HepG2 (cell line): ENCODE measurements at regions not wholly inside any gene's neighbourhood (a gene's known extent, or its start where the extent isn't known, plus 50 kb on each side); places are given as distances from the start of the nearest gene placed in this dataset.

ENCODE experiments used
- CHCHD3 ChIP-seq: sonication (generic); formaldehyde crosslinking; IDR thresholded peaks from 2 replicates; pipeline ENCODE4 v1.8.0; 2022; ENCODE audit warnings: mild to moderate bottlenecking, missing genetic modification reagents, moderate library complexity
- GATA4 ChIP-seq: sonication (generic); IDR thresholded peaks from 2 replicates; pipeline ENCODE4 v1.6.1; 2016; ENCODE audit warnings: antibody characterized with exemption, low read depth, borderline replicate concordance
- HDAC2 ChIP-seq: sonication (generic); formaldehyde crosslinking; IDR thresholded peaks from 2 replicates; pipeline ENCODE4 v1.4.0; 2020; ENCODE audit warnings: missing genetic modification reagents
- HHEX ChIP-seq: IDR thresholded peaks from 2 replicates; pipeline ENCODE4 v1.6.1; 2016; ENCODE audit warnings: control low read depth
- HNRNPLL ChIP-seq: fragments of 200-400 bp; formaldehyde crosslinking; IDR thresholded peaks from 2 replicates; pipeline ENCODE4 v1.6.1; 2017; ENCODE audit warnings: mild to moderate bottlenecking, low read depth, low read length; ENCODE audit not compliant: poor library complexity, severe bottlenecking
- KLF16 ChIP-seq, 2 experiments: sonication (generic) in 1 of 2; formaldehyde crosslinking in 1 of 2; IDR thresholded peaks; 2 replicates each; pipeline versions ENCODE4 v1.6.1 to v1.8.0; 2016 to 2023; ENCODE audit warnings: missing genetic modification reagents in 2 of 2, missing compliant biosample characterization in 1 of 2
- KLF9 ChIP-seq: IDR thresholded peaks from 2 replicates; pipeline ENCODE4 v1.6.1; 2016; ENCODE audit warnings: low read depth
- KMT2A ChIP-seq: sonication (generic); formaldehyde crosslinking; IDR thresholded peaks from 2 replicates; pipeline ENCODE4 v1.4.0; 2020; ENCODE audit warnings: missing genetic modification reagents
- NFE2L2 ChIP-seq: fragments of 150-350 bp; IDR thresholded peaks from 2 replicates; pipeline ENCODE4 v1.6.1; 2014; ENCODE audit warnings: low read length
- SMAD3 ChIP-seq: sonication (generic); formaldehyde crosslinking; IDR thresholded peaks from 2 replicates; pipeline ENCODE4 v1.4.0; 2020; ENCODE audit warnings: missing genetic modification reagents
- TFE3 ChIP-seq: IDR thresholded peaks from 2 replicates; pipeline ENCODE4 v1.6.1; 2016
- ZIK1 ChIP-seq: sonication (generic); formaldehyde crosslinking; IDR thresholded peaks from 2 replicates; pipeline ENCODE4 v1.5.0; 2020; ENCODE audit warnings: mild to moderate bottlenecking, low read depth, missing genetic modification reagents, borderline replicate concordance
- ZMAT3 ChIP-seq: sonication (generic); formaldehyde crosslinking; conservative IDR thresholded peaks from 2 replicates; pipeline ENCODE4 v1.7.0; 2021; ENCODE audit warnings: missing genetic modification reagents
- ZNF253 ChIP-seq: sonication (generic); formaldehyde crosslinking; IDR thresholded peaks from 2 replicates; pipeline ENCODE4 v1.8.0; 2022; ENCODE audit warnings: mild to moderate bottlenecking, missing genetic modification reagents, borderline replicate concordance
- ZNF256 ChIP-seq: sonication (generic); formaldehyde crosslinking; conservative IDR thresholded peaks from 2 replicates; pipeline ENCODE4 v1.4.0; 2020; ENCODE audit warnings: missing genetic modification reagents
- ZNF362 ChIP-seq: sonication (generic); formaldehyde crosslinking; IDR thresholded peaks from 2 replicates; pipeline ENCODE4 v1.4.0; 2020; ENCODE audit warnings: missing genetic modification reagents, mild to moderate bottlenecking, borderline replicate concordance
- ZNF614 ChIP-seq: IDR thresholded peaks from 2 replicates; pipeline ENCODE4 v1.6.1; 2018; ENCODE audit warnings: missing biosample characterization, missing genetic modification reagents, inconsistent platforms, borderline replicate concordance
- ZNF776 ChIP-seq: sonication (generic); formaldehyde crosslinking; IDR thresholded peaks from 2 replicates; pipeline ENCODE4 v1.4.0; 2020; ENCODE audit warnings: mild to moderate bottlenecking, missing genetic modification reagents
- TF ChIP-seq, protein P1 (sequence below): sonication (generic); formaldehyde crosslinking; IDR thresholded peaks from 2 replicates; pipeline ENCODE4 v1.4.0; 2020; ENCODE audit warnings: missing genetic modification reagents
- TF ChIP-seq, protein P2 (sequence below): sonication (generic); formaldehyde crosslinking; IDR thresholded peaks from 2 replicates; pipeline ENCODE4 v1.4.0; 2020; ENCODE audit warnings: missing genetic modification reagents, borderline replicate concordance
- TF ChIP-seq, protein P3 (sequence below): sonication (generic); formaldehyde crosslinking; IDR thresholded peaks from 2 replicates; pipeline ENCODE4 v1.4.0; 2020; ENCODE audit warnings: mild to moderate bottlenecking, missing genetic modification reagents

GRCh38 chr2:111522231-111522768, 361.7 kb downstream of the ANAPC1 start (continued):
- TF ChIP-seq ZIK1 (CRISPR knock-in tag) (no peak), KLF9 (CRISPR knock-in tag) (no peak), KMT2A (CRISPR knock-in tag) (no peak), HDAC2 (CRISPR knock-in tag) (no peak), KLF16 (CRISPR knock-in tag; IDR thresholded peaks at IDR 0.05) (peak in 1 of 2 experiments; percentile 83; a peak in 1 of 4 replicates), NFE2L2 (no peak), HNRNPLL (no peak), CHCHD3 (no peak), ZNF362 (peak; percentile 89), HHEX (no peak), ZNF614 (CRISPR knock-in tag) (peak; percentile 87), ZMAT3 (no peak), ZNF256 (CRISPR knock-in tag) (no peak), GATA4 (no peak), TFE3 (CRISPR knock-in tag) (peak; percentile 49), SMAD3 (CRISPR knock-in tag) (0 out of 2 replicates have a peak, but pooled peaks have one; percentile 70), ZNF253 (CRISPR knock-in tag) (no peak), ZNF776 (CRISPR knock-in tag) (no peak)
- TF ChIP-seq, protein P1, sequence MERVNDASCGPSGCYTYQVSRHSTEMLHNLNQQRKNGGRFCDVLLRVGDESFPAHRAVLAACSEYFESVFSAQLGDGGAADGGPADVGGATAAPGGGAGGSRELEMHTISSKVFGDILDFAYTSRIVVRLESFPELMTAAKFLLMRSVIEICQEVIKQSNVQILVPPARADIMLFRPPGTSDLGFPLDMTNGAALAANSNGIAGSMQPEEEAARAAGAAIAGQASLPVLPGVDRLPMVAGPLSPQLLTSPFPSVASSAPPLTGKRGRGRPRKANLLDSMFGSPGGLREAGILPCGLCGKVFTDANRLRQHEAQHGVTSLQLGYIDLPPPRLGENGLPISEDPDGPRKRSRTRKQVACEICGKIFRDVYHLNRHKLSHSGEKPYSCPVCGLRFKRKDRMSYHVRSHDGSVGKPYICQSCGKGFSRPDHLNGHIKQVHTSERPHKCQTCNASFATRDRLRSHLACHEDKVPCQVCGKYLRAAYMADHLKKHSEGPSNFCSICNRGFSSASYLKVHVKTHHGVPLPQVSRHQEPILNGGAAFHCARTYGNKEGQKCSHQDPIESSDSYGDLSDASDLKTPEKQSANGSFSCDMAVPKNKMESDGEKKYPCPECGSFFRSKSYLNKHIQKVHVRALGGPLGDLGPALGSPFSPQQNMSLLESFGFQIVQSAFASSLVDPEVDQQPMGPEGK (CRISPR knock-in tag) = peak; percentile 89
- TF ChIP-seq, protein P2, sequence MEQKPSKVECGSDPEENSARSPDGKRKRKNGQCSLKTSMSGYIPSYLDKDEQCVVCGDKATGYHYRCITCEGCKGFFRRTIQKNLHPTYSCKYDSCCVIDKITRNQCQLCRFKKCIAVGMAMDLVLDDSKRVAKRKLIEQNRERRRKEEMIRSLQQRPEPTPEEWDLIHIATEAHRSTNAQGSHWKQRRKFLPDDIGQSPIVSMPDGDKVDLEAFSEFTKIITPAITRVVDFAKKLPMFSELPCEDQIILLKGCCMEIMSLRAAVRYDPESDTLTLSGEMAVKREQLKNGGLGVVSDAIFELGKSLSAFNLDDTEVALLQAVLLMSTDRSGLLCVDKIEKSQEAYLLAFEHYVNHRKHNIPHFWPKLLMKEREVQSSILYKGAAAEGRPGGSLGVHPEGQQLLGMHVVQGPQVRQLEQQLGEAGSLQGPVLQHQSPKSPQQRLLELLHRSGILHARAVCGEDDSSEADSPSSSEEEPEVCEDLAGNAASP = peak; percentile 44; the same call in 1 of the 2 replicates
- TF ChIP-seq, protein P3, sequence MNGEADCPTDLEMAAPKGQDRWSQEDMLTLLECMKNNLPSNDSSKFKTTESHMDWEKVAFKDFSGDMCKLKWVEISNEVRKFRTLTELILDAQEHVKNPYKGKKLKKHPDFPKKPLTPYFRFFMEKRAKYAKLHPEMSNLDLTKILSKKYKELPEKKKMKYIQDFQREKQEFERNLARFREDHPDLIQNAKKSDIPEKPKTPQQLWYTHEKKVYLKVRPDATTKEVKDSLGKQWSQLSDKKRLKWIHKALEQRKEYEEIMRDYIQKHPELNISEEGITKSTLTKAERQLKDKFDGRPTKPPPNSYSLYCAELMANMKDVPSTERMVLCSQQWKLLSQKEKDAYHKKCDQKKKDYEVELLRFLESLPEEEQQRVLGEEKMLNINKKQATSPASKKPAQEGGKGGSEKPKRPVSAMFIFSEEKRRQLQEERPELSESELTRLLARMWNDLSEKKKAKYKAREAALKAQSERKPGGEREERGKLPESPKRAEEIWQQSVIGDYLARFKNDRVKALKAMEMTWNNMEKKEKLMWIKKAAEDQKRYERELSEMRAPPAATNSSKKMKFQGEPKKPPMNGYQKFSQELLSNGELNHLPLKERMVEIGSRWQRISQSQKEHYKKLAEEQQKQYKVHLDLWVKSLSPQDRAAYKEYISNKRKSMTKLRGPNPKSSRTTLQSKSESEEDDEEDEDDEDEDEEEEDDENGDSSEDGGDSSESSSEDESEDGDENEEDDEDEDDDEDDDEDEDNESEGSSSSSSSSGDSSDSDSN (CRISPR knock-in tag) = no peak; the same call in 1 of the 2 replicates
